NOMO-1 (cell line): ENCODE measurements at regions not wholly inside any gene's neighbourhood (a gene's known extent, or its start where the extent isn't known, plus 50 kb on each side); places are given as distances from the start of the nearest gene placed in this dataset.
"Not testable (repeated sequence)": the region's sequence is repeated elsewhere in the genome, so short reads cannot be mapped to it uniquely, and the experiment has no call there.

Source experiments
- DNase-seq, 2 experiments: peaks; one replicate each; lab custom pipeline; 2025; ENCODE audit not compliant: unreplicated experiment in 2 of 2; lab: John Stamatoyannopoulos, UW

GRCh38 chr16:52386694-52387093 is 160.2 kb downstream of the TOX3 start:
- DNase-seq = no peak

GRCh38 chr16:52384378-52384777 is 162.6 kb downstream of the TOX3 start:
- no peak for DNase-seq

- DNase-seq = no peak
Observed at GRCh38 chr16:52383640-52384292, 163.2 kb downstream of the TOX3 start.

- no peak for DNase-seq
Observed at GRCh38 chr16:52383119-52383518, 163.8 kb downstream of the TOX3 start.

- no peak for DNase-seq
Observed at GRCh38 chr16:52379551-52379950, 167.4 kb downstream of the TOX3 start.

- DNase-seq = no peak
Observed at GRCh38 chr16:52376676-52377280, 170.2 kb downstream of the TOX3 start.

- no peak for DNase-seq
Observed at GRCh38 chr16:52372313-52372712, 174.6 kb downstream of the TOX3 start.

- DNase-seq = no peak
Observed at GRCh38 chr16:52368859-52369258, 178.1 kb downstream of the TOX3 start.

GRCh38 chr16:52367821-52368220 is 179.1 kb downstream of the TOX3 start:
- no peak for DNase-seq

GRCh38 chr16:52366983-52367382 is 180.0 kb downstream of the TOX3 start:
- no peak for DNase-seq

GRCh38 chr16:52364500-52364899 is 182.4 kb downstream of the TOX3 start:
- DNase-seq = peak; percentile 1 to 72

GRCh38 chr16:52363082-52363481 is 183.9 kb downstream of the TOX3 start:
- DNase-seq = no peak

GRCh38 chr16:52357711-52358110 is 189.2 kb downstream of the TOX3 start:
- DNase-seq = no peak

- no peak for DNase-seq
Observed at GRCh38 chr16:52353249-52353648, 193.7 kb downstream of the TOX3 start.

GRCh38 chr16:52351451-52351850 is 195.5 kb downstream of the TOX3 start:
- no peak for DNase-seq

GRCh38 chr16:52350031-52350642 is 196.8 kb downstream of the TOX3 start:
- DNase-seq = no peak

GRCh38 chr16:52346709-52347108 is 200.2 kb downstream of the TOX3 start:
- DNase-seq = no peak

- DNase-seq = not testable (repeated sequence)
Observed at GRCh38 chr16:52333673-52334072, 213.3 kb downstream of the TOX3 start.

GRCh38 chr16:52320930-52321439 is 226.0 kb downstream of the TOX3 start:
- no peak for DNase-seq

GRCh38 chr16:52318302-52319009 is 228.5 kb downstream of the TOX3 start:
- DNase-seq = no peak

- no peak for DNase-seq
Observed at GRCh38 chr16:52316241-52316640, 230.7 kb downstream of the TOX3 start.
